GM19324 (cell line): ENCODE measurements at regions not wholly inside any gene's neighbourhood (a gene's known extent, or its start where the extent isn't known, plus 50 kb on each side); places are given as distances from the start of the nearest gene placed in this dataset.

ENCODE experiments used
- ATAC-seq: cut with Tn5 transposase; IDR thresholded peaks from one replicate; pipeline ENCODE4 v1.9.1; 2021; ENCODE audit warnings: mild to moderate bottlenecking, moderate library complexity; ENCODE audit not compliant: unreplicated experiment, low FRiP score

DNA sequence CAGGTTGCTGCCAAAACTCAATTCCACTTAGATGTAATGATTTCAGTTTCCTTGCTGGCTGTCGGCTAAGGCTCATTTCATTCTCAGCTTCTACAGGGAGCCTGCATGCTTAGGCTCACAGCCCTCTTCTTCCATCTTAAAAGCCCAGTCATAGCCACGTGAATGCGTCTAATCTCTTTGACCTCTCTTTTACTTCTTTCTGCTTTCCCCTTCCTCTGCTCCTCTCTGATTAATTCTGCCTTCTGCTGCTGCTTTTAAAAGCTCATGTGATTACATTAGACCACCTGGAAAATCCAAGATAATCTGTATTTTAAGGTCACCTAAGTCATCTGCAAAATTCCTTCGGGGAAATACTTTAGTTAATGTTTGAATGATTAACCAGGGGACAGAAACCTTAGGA lies 812.8 kb upstream of the BRINP3 start:
- ATAC-seq = no peak

- no peak for ATAC-seq
These were observed 827.7 kb upstream of the BRINP3 start for GRCh38 chr1:191305370-191305769.

GRCh38 chr1:191306916-191307315 lies 829.3 kb upstream of the BRINP3 start:
- ATAC-seq = no peak

- ATAC-seq = no peak
These were observed 838.2 kb upstream of the RGS18 start for GRCh38 chr1:191320062-191320461.

DNA sequence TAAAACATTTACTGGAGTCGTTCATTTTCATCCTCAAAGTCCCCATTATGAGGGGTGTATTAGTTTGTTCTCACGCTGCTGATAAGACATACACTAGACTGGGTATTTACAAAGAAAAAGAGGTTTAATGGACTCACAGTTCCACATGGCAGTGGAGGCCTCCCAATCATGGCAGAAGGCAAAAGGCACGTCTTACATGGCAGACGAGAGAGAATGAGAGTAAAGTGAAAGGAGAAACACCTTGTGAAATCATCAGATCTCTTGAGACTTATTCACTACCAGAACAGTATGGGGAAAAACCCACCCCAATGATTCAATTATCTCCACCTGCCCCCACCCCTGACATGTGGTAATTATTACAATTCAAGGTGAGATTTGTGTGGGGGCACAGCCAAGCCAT lies 830.4 kb upstream of the RGS18 start:
- ATAC-seq = no peak

GRCh38 chr1:191343816-191344215 lies 814.4 kb upstream of the RGS18 start:
- no peak for ATAC-seq

DNA sequence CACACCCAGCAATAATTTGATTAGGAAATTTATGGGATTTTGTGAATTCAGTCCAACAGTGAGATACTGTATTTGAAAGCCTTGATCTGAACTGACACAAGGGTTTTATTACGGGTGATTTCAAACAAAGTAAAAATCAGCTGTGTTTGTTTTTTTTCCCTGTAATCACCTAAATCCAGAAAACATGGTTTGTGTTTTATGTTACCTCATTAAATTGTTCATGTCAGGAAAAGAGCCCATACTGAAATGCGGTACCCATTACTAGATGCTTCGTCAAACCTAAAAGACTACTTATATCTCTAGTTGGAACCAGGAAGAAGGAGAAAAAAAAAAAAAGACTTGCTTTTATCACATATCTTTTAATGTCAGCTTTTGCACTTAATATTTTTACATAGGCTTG lies 811.9 kb upstream of the RGS18 start:
- ATAC-seq = no peak

DNA sequence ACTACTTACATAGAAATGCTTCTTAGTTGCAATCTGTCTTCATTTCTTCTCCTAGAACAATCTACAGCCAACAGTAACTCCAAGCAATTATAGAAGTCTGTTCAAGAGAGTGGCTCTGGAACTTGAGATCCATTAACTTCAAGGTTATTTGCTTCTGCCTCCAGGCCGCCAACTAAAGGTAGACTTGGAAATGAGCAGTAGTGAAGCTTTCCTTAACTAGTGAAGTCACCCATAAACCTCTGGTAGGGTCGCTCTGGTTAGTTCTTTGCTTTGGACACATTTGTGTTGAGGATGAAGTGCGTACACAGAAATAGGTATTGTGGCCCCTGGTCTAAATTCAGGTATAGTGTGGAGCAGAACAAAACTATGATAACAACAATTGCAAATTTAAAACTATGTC lies 809.9 kb upstream of the RGS18 start:
- no peak for ATAC-seq

GRCh38 chr1:191350938-191351337 lies 807.3 kb upstream of the RGS18 start:
- ATAC-seq = no peak

GRCh38 chr1:191358724-191359123 lies 799.5 kb upstream of the RGS18 start:
- no peak for ATAC-seq

DNA sequence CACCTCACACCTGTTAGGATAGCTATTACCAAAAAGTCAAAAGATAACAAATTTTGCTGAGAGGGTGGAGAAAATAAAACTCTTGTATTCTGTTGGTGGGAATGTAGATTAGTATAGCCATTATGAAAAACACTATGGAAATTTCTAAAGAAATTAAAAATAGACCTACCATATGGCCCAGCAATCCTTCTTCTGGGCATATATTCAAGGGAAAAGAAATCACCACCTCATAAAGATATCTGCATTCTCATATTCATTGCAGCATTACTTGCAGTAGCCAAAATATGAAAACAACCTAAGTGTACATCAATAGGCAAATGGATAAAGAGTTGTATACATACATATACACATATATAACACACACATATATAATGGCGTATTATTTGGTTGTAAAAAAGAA lies 791.6 kb upstream of the RGS18 start:
- ATAC-seq = no peak

DNA sequence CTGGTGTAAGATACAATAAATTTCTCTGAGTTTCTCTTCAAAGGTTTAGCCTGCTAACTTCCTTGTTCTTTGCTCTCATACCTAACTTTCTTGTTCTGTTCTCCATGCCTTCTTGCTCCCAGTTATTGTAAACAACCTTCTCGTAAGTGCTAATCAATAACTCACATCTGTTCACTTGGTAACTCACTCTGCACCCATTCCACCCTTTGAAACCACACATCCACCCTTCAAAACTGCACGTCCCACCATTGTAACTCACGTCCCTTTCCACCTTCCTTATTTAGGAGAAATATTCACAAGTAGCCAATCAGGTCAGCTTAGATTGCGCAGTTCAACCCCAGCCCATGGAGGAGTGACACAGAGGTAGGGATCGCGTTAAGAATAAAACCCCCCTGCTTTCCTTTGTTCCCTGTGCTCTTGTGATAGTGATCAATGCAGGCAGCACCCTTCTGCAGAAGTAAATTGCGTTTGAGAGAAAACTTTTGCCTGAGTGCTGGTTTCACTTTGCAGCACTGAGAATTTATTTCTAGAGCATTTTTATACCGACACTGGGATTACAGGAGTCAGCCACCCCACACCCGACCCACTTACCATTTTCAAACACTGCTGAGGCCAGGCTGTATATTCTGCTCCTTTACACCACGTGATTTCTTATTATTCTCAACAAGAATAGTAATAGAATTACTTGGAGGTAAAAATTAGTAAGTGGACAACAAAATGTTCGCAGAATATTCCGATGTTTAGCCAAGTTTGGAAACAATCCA lies 789.2 kb upstream of the RGS18 start:
- ATAC-seq = no peak

DNA sequence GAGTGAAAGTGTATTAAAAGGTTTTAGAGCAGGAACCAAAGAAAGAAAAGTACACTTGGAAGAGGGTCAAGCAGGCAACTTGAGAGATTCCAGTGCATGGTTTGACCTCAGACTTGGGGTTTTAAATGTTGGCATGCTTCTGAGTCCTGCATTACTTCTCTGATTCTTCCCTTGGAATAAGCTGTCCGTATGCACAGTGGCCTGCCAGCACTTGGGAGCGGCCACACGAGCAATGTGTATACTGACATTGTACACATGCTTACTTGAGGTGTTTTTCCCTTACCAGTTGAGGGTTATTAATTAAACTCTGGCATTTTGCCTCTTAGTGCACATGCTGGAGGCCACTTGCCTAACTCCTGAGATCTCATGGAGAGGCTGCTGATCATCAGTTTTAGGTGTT lies 786.6 kb upstream of the RGS18 start:
- ATAC-seq = no peak

DNA sequence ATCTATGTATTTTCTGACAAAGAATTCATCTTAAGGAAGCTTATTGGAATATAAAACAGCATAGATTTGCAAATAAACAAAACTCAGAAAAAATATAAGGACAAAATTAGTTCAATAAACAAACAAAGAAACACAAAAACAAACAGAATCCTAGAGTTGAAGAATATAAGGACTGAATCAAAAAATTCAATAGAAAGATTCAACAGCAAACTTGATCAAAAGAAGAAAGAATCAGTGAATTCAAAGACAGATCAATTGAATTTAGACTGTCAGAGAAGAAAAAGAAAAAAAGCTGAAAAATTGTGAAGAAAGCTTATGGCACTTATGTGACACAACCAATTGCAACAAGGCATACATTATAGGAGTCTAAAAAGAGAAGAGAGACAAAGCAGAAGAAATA lies 770.0 kb upstream of the RGS18 start:
- no peak for ATAC-seq

DNA sequence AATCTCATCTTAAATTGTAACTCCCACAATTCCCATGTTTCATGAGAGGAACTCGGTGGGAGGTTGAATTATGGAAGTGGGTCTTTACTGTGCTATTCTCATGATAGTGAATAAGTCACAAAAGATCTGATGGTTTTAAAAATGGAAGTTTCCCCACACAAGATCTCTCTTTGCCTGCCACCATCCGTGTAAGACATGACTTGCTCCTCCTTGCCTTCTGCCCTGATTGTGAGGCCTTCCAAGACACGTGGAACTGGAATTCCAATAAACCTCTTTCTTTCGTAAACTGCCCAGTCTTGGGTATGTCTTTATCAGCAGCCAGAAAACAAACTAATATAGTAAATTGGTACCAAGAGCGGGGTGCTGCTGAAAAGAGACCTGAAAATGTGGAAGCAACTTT lies 761.6 kb upstream of the RGS18 start:
- ATAC-seq = no peak

DNA sequence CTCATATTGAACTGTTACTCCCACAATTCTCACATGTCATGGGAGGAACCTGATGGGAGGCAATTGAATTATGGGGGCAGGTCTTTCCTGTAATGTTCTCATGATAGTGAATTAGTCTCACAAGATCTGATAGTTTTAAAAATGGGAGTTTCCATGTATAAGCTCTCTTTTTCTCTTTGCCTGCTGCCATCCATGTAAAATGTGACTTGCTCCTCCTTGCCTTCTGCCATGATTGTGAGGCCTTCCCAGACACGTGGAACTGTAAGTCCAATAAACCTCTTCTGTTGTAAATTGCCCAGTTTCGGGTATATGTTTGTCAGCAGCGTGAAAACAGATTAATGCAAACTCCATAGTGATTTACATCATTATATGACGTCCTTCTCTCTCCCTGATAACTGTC lies 759.7 kb upstream of the RGS18 start:
- no peak for ATAC-seq

DNA sequence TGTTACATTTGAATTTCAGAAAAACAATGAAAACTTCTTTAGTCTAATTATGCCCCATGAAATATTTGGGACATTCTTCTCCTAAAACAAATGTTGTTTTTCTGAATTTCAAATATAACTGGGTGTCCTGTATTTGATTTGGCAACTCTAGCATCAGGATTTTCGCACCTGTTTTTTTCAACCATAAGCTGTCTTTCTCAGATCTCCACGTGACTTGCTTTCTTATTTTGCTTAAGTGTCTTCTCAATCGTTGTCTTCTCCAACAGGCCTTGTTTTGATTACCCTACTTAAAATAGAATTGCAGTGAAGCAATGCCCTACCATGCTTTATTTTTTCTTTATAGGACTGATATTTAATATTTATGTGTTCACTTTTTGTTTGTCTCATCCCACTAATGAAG lies 752.8 kb upstream of the RGS18 start:
- no peak for ATAC-seq

DNA sequence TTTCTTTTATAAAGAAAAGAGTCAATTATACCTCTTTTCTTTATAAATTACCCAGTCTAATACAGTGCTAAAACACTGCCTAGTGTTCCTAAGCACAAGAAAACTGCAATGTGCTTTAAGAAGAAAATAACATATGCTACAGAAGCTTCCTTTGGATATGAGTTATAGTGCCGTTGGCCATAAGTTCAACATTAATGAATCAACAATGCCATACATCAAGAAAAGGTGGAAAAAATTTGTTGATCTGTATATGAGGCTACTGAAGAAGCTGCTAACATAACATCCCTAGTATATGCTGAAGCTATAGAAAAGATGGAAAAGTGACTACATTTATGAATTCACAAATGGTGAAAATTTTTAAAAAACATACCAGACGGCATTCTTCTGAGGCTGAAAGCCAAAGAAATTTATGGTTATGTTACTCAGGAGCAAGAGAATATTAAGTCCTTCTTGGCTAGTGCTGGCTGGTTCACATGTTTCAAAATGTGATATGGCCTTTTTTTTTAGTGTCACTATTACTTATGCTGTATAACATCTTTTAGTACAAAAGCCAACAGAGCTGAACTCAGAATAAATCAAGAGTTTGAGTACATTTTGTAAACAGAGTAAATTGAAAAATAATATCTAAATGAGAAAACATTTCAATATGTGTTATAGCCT lies 743.2 kb upstream of the RGS18 start:
- no peak for ATAC-seq

DNA sequence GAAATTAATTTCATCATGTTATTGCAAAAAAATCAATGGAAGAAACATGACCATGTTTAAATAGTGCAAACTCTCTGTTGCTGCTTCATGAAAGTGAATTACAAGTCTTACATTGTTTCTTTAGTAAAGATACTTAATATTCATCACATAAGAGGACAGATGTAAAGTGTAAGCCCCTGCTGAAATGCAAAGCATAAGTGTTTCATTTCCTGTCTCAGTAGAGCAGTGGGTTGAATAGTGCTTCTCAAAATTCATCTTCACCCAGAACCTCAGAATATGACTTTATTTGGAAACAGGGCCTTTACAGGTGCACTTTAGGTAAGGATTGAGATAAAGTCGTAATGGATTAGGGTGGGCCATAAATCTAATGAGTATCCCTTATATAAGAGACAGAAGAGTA lies 738.4 kb upstream of the RGS18 start:
- no peak for ATAC-seq

GRCh38 chr1:191427593-191427992 lies 730.7 kb upstream of the RGS18 start:
- ATAC-seq = no peak

GRCh38 chr1:191432817-191433216 lies 725.4 kb upstream of the RGS18 start:
- ATAC-seq = no peak

DNA sequence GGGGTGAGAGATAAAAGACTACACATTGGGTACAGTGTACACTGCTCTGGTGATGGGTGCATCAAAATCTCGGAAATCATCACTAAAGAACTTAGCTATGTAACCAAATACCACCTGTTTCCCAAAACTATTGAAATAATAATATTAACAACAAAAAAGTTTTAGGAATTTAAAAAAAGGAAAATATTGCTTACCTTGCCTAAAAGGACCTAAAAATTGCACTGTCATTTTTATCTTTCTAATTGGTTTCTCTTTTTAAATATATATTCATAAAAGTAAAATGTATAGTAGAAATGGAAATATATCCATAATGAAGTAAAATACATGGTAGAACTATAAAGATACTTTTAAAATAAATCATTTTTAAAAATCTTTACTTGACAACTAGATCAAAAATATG lies 719.3 kb upstream of the RGS18 start:
- ATAC-seq = no peak
